WERI-Rb-1 (cell line): ENCODE measurements at regions not wholly inside any gene's neighbourhood (a gene's known extent, or its start where the extent isn't known, plus 50 kb on each side); places are given as distances from the start of the nearest gene placed in this dataset.
"Not testable (repeated sequence)": the region's sequence is repeated elsewhere in the genome, so short reads cannot be mapped to it uniquely, and the experiment has no call there.

Experiments
- DNase-seq: peaks from one replicate; pipeline ENCODE4 v3.0.0-alpha.2; 2020
- H3K27ac ChIP-seq: fragments of 250-450 bp; sonication (Bioruptor Pico); 2 replicates; pipeline ENCODE4 v1.5.1; 2020; ENCODE audit warnings: mild to moderate bottlenecking, moderate library complexity
- H3K27me3 ChIP-seq: fragments of 250-450 bp; sonication (Bioruptor Pico); 2 replicates; pipeline ENCODE4 v1.5.1; 2021; ENCODE audit warnings: mild to moderate bottlenecking, low read depth, moderate library complexity; ENCODE audit not compliant: insufficient read depth, severe bottlenecking
- H3K36me3 ChIP-seq: fragments of 250-450 bp; sonication (Bioruptor Pico); 2 replicates; pipeline ENCODE4 v1.5.1; 2020; ENCODE audit warnings: mild to moderate bottlenecking, moderate library complexity
- H3K4me3 ChIP-seq: 2 replicates; pipeline ENCODE4 v1.5.1; 2011; ENCODE audit warnings: low read depth, mild to moderate bottlenecking, control low read depth, low read length
- H3K9me3 ChIP-seq: fragments of 250-450 bp; sonication (Bioruptor Pico); 2 replicates; pipeline ENCODE4 v1.5.1; 2021; ENCODE audit warnings: mild to moderate bottlenecking, moderate library complexity; ENCODE audit not compliant: severe bottlenecking
- CTCF ChIP-seq: IDR thresholded peaks from 2 replicates; pipeline ENCODE4 v1.5.1; 2011; ENCODE audit warnings: low read depth, mild to moderate bottlenecking, control low read depth, inconsistent platforms, low read length

GRCh38 chr4:118576709-118577219 lies 108.4 kb upstream of the METTL14 start:
- DNase-seq, H3K9me3 ChIP-seq, H3K4me3 ChIP-seq, H3K27me3 ChIP-seq, H3K36me3 ChIP-seq, H3K27ac ChIP-seq: not testable (repeated sequence)

- Histone ChIP-seq H3K9me3 (no peaks in the 10 kb centered on the region), H3K27ac (no peak overlapping the region), H3K36me3 (no peaks in the 10 kb centered on the region), H3K4me3 (no peak overlapping the region), H3K27me3 (no peaks in the 10 kb centered on the region)
- no peak for DNase-seq
- TF ChIP-seq CTCF = no peak
Observed at GRCh38 chr4:118585015-118585414, 100.2 kb upstream of the METTL14 start.

GRCh38 chr4:118586357-118586790 lies 98.8 kb upstream of the METTL14 start:
- DNase-seq = peak; percentile 82
- H3K36me3 ChIP-seq = no peaks in the 10 kb centered on the region
- no peaks in the 10 kb centered on the region for H3K27me3 ChIP-seq
- no peak for TF ChIP-seq CTCF
- no peak overlapping the region for H3K4me3 ChIP-seq
- H3K27ac ChIP-seq = peak overlapping the region; percentile 43
- H3K9me3 ChIP-seq = no peaks in the 10 kb centered on the region

GRCh38 chr4:118587116-118587831 lies 97.9 kb upstream of the METTL14 start:
- Histone ChIP-seq H3K27ac (peak overlapping the region; percentile 43), H3K27me3 (no peaks in the 10 kb centered on the region), H3K4me3 (no peak overlapping the region), H3K36me3 (no peaks in the 10 kb centered on the region), H3K9me3 (no peaks in the 10 kb centered on the region)
- no peak for TF ChIP-seq CTCF
- DNase-seq = peak; percentile 69

DNA sequence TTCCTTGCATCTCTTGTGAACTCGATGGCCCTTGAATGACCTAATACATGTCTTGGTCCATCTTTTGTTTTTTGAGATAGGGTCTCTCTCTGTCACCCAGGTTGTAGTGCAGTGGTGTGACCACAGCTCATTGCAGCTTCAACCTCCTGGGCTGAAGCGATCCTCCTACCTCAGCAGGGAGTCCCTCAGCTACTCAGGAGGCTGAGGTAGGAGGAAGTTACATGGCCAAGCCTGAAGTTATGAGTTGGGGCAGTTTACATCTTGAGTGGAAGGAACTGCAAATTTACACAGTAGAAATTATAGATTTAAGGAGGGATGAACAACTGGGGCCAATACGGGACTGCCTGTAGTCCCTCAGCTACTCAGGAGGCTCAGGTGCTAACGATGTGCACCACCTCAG lies 97.2 kb upstream of the METTL14 start:
- TF ChIP-seq CTCF = no peak

DNA sequence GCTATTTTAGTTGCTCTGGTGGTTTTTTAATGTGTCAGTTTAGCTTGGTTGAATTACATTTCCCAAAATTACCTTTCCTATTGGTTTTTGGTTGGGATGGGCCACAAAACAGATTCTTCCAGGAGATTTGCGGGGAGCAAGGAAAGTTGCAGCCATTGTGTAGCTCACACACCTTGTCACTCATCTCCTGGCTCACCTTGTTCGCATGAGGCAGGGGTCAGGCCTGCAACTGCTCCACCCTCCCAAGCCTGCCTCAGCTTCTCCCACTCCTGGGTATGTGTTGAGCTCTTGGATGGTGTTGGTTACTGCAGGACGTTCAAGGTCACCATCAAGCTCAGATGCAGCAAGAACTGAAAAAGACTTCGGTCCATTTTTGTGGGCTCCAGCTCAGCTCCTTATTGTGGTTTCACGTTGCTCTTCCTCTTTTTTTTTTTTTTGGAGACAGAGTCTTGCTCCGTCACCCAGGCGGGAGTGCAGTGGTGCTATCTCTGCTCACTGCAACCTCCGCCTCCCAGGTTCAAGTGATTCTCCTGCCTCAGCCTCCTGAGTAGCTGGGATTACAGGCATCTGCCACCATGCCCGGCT lies 95.6 kb upstream of the METTL14 start:
- no peaks in the 10 kb centered on the region for H3K9me3 ChIP-seq
- DNase-seq = no peak
- H3K27me3 ChIP-seq = no peaks in the 10 kb centered on the region
- H3K36me3 ChIP-seq = no peaks in the 10 kb centered on the region
- TF ChIP-seq CTCF = no peak
- no peak overlapping the region for H3K27ac ChIP-seq
- H3K4me3 ChIP-seq = no peak overlapping the region

More for the DNA sequence above, 97.2 kb upstream of the METTL14 start:
- DNase-seq = no peak
- Histone ChIP-seq H3K4me3 (no peak overlapping the region), H3K27ac (no peak overlapping the region), H3K27me3 (no peaks in the 10 kb centered on the region), H3K9me3 (no peaks in the 10 kb centered on the region), H3K36me3 (no peaks in the 10 kb centered on the region)

DNA sequence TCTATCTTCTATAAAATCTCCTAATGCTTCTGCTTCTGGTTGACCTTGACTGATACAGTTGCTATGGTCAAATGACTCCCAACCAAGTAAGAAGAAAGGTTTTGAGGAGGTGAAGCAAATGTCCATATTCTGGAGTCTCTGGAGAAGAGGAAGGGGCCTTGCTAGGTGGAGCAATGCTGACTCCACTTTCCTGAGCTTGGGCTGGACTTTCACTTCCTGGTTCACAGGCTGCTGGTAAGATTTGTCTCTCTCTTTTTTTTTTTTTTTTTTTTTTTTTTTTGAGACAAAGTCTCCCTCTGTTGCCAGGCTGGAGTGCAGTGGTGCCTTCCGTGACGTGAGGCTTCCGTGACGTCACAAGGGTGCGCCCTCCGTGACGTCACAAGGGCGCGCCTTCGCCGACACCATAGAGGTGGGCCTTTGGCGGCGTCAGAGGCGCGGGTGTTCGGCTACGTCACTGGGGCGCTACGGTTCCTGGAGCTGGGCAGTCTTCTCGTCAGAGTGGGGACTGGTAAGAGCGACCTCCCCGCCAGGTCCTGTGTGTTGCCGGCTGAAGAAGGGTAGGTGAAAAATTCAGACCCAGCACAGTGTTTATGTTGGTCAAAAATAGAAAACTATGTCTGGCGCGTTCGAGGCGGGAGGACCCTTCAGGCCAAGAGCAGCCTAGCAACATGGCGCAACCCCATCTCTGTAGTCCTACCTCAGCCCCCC lies 93.7 kb upstream of the METTL14 start:
- H3K27me3 ChIP-seq, H3K9me3 ChIP-seq, H3K36me3 ChIP-seq: not testable (repeated sequence)
- peak overlapping the region; percentile 76 for H3K27ac ChIP-seq
- peak overlapping the region; percentile 54 for H3K4me3 ChIP-seq
- peak; percentile 91 for DNase-seq

DNA sequence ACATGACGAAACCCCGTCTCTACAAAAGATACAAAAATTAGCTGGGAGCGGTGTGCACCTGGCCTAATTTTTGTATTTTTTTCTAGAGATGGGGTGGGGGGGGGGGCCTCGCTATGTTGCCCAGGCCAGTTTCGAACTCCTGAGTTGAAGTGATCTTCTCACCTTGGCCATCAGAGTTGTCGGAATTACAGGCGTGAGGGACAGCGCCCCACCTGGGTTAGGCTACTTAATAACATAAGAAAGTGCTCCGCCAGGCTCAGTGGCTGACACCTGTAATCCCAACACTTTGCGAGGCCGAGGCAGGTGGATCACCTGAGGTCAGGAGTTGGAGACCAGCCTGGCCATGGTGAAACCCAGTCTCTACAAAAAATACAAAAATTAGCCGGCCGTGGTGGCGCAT lies 92.9 kb upstream of the METTL14 start:
- not testable (repeated sequence) for DNase-seq, H3K27me3 ChIP-seq, H3K9me3 ChIP-seq, H3K36me3 ChIP-seq, H3K27ac ChIP-seq
- H3K4me3 ChIP-seq = peak overlapping the region; percentile 54

DNA sequence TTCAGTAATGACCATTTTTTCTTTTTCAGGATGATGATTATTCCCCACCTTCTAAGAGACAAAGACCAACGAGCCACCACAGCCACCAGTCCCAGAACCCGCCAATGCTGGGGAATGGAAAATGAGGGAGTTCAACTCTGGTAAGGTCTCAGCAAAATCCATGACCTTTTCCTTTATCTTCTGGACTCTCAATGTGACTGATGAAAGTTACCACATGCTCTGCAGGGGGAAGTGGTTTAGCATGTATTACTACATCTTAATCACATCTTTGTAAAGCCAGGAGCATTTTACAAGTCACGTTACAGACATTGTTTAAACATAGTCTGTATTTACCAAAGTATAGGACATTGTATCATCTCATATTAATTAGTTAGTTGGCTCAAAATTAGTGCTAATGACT lies 89.3 kb upstream of the METTL14 start:
- H3K36me3 ChIP-seq, H3K27ac ChIP-seq, H3K27me3 ChIP-seq, H3K4me3 ChIP-seq, H3K9me3 ChIP-seq, DNase-seq: not testable (repeated sequence)
